ENCODE measurements at regions not wholly inside any gene's neighbourhood (a gene's known extent, or its start where the extent isn't known, plus 50 kb on each side); places are given as distances from the start of the nearest gene placed in this dataset.

DNA sequence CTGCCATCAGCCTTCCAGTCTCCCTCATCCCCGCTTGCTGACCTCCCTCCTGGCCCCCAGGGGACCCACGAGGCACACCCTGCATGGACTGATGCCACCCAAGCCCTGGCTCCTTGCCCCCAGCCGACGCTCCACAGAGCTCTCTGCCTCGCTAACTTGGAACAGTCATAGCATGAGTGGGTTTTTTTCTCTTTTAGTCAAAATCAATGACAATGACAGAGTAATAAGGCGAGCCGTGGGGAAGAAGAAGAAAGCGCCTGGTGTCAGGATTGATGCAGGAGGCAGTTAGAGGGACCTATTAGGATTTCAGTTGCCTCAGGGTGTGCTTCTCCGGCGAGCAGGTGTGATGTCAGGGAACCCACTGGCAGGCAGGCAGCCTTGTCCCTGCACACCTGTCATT lies 176.3 kb upstream of the TNRC6C start:
- Histone ChIP-seq H2BK5ac (ENCODE audit: low read length) (no peak overlapping the region), H4K8ac (ENCODE audit: low read depth, low read length) (no peak overlapping the region), H2AK5ac (ENCODE audit: low read length) (no peak overlapping the region), H3K4me3 (ENCODE audit: low read length) (no peak overlapping the region), H3K4me2 (ENCODE audit: low read length) (no peak overlapping the region), H3K79me1 (ENCODE audit: low read length) (no peaks in the 10 kb centered on the region), H4K5ac (ENCODE audit: low read length) (no peak overlapping the region), H3K4me1 (ENCODE audit: control insufficient read depth, low read depth, low read length) (peaks cover 6% of the 10 kb centered on the region), H2BK120ac (ENCODE audit: low read depth, low read length) (no peak overlapping the region), H3K4ac (ENCODE audit: low read depth, low read length) (no peak overlapping the region), H3K23ac (ENCODE audit: low read length) (no peak overlapping the region), H3K79me2 (ENCODE audit: control insufficient read depth, insufficient read depth, low read length) (no peaks in the 10 kb centered on the region), H3K27ac (ENCODE audit: low read depth, low read length) (no peak overlapping the region), H3K27me3 (ENCODE audit: insufficient read depth, low read length, poor library complexity) (peaks cover 4% of the 10 kb centered on the region), H3K9ac (ENCODE audit: low read length) (no peak overlapping the region), H3K56ac (ENCODE audit: low read length) (no peak overlapping the region), H3K36me3 (ENCODE audit: control insufficient read depth, insufficient read depth, low read length) (no peaks in the 10 kb centered on the region), H2BK15ac (replicated peaks; ENCODE audit: low read depth) (no peak overlapping the region), H3K18ac (ENCODE audit: low read length) (no peak overlapping the region)
- WGBS (ENCODE audit: extremely low coverage, insufficient coverage, low lambda C conversion rate) = no CpG with 5 or more reads among the region's 10 CpGs
- DNase-seq = no peak

DNA sequence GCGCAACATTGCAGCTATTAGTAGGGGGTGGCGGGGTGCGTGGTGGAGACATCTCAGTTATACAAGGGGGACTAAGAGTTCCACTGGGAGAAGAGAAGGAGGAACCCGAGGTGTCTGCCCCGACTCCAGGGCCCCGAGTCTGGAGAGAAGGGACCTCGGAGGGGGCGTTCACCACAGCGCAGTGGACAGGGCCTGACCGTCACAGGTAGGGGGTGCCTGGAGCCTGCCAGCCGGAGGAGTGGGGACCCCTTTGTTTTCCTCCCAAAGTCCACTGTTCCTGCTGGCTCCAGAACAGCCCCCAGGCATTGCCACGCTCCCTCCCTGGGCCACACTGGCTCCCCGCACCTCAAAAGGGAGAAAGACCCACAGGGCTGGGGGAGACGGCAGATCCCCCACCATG lies 175.9 kb upstream of the TNRC6C start:
- H3K56ac ChIP-seq (ENCODE audit: low read length) = no peak overlapping the region
- no peak overlapping the region for H3K9ac ChIP-seq (ENCODE audit: low read length)
- H2BK120ac ChIP-seq (ENCODE audit: low read depth, low read length) = no peak overlapping the region
- H3K79me2 ChIP-seq (ENCODE audit: control insufficient read depth, insufficient read depth, low read length) = no peaks in the 10 kb centered on the region
- H4K5ac ChIP-seq (ENCODE audit: low read length) = no peak overlapping the region
- DNase-seq = no peak
- H2BK5ac ChIP-seq (ENCODE audit: low read length) = no peak overlapping the region
- peaks cover 4% of the 10 kb centered on the region for H3K27me3 ChIP-seq (ENCODE audit: insufficient read depth, low read length, poor library complexity)
- H3K4me2 ChIP-seq (ENCODE audit: low read length) = no peak overlapping the region
- no peak overlapping the region for H3K4me3 ChIP-seq (ENCODE audit: low read length)
- no peak overlapping the region for H3K23ac ChIP-seq (ENCODE audit: low read length)
- no peak overlapping the region for H3K27ac ChIP-seq (ENCODE audit: low read depth, low read length)
- no peak overlapping the region for H4K8ac ChIP-seq (ENCODE audit: low read depth, low read length)
- H2BK15ac ChIP-seq (replicated peaks; ENCODE audit: low read depth) = no peak overlapping the region
- no peak overlapping the region for H3K18ac ChIP-seq (ENCODE audit: low read length)
- WGBS (ENCODE audit: extremely low coverage, insufficient coverage, low lambda C conversion rate) = no CpG with 5 or more reads among the region's 14 CpGs
- no peak overlapping the region for H3K4ac ChIP-seq (ENCODE audit: low read depth, low read length)
- H2AK5ac ChIP-seq (ENCODE audit: low read length) = no peak overlapping the region
- H3K79me1 ChIP-seq (ENCODE audit: low read length) = no peaks in the 10 kb centered on the region
- H3K36me3 ChIP-seq (ENCODE audit: control insufficient read depth, insufficient read depth, low read length) = no peaks in the 10 kb centered on the region
- H3K4me1 ChIP-seq (ENCODE audit: control insufficient read depth, low read depth, low read length) = peaks cover 10% of the 10 kb centered on the region

DNA sequence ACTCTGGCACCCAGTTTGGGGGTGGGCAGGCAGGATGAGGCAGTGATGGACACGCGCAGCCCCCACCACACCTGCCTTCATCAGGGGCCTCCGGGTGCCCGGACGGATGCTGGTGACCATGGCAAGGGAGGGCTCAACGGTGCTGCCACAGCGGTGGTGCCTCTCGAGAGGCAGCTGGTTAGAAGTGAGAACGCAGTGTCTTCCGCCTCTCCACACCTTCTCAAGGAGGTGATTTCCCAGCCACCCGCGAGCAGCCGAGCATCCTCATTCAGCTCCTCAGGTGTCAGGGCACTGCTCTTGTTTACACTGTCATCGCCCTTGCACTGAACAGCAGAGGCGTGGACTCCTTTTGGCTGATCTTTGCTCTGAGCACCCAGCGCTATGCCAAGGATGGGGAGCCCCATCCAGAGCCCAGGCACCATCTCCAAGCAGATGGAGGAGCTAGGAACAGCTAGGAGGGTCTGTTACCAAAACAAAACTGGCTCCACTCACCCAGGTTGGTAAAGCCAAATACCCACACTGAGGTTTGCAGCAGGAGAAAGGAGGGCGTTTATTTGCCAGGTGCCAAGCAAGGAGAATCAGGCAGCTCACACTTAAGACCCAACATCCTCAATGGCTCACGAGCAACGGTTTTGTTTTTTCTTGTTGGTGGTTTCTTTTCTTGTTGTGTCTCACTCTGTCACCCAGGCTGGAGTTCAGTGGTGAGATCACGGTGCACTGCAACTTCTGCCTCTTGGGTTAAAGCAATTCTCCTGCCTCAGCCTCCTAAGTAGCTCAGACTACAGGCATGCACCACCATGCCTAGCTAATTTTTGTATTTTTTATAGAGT lies 174.3 kb upstream of the TNRC6C start:
- Histone ChIP-seq H2BK120ac (ENCODE audit: low read depth, low read length) (no peak overlapping the region), H3K18ac (ENCODE audit: low read length) (no peak overlapping the region), H2BK5ac (ENCODE audit: low read length) (no peak overlapping the region), H3K27me3 (ENCODE audit: insufficient read depth, low read length, poor library complexity) (peaks cover 11% of the 10 kb centered on the region), H3K23ac (ENCODE audit: low read length) (no peak overlapping the region), H4K5ac (ENCODE audit: low read length) (no peak overlapping the region), H2BK15ac (replicated peaks; ENCODE audit: low read depth) (no peak overlapping the region), H3K36me3 (ENCODE audit: control insufficient read depth, insufficient read depth, low read length) (no peaks in the 10 kb centered on the region), H3K4me3 (ENCODE audit: low read length) (no peak overlapping the region), H3K27ac (ENCODE audit: low read depth, low read length) (no peak overlapping the region), H3K4me2 (ENCODE audit: low read length) (no peak overlapping the region), H3K56ac (ENCODE audit: low read length) (no peak overlapping the region), H2AK5ac (ENCODE audit: low read length) (no peak overlapping the region), H4K8ac (ENCODE audit: low read depth, low read length) (no peak overlapping the region), H3K4me1 (ENCODE audit: control insufficient read depth, low read depth, low read length) (peaks cover 11% of the 10 kb centered on the region), H3K79me2 (ENCODE audit: control insufficient read depth, insufficient read depth, low read length) (no peaks in the 10 kb centered on the region), H3K9ac (ENCODE audit: low read length) (no peak overlapping the region), H3K79me1 (ENCODE audit: low read length) (no peaks in the 10 kb centered on the region), H3K4ac (ENCODE audit: low read depth, low read length) (no peak overlapping the region)
- no peak for DNase-seq
- WGBS (ENCODE audit: extremely low coverage, insufficient coverage, low lambda C conversion rate) = no CpG with 5 or more reads among the region's 20 CpGs

DNA sequence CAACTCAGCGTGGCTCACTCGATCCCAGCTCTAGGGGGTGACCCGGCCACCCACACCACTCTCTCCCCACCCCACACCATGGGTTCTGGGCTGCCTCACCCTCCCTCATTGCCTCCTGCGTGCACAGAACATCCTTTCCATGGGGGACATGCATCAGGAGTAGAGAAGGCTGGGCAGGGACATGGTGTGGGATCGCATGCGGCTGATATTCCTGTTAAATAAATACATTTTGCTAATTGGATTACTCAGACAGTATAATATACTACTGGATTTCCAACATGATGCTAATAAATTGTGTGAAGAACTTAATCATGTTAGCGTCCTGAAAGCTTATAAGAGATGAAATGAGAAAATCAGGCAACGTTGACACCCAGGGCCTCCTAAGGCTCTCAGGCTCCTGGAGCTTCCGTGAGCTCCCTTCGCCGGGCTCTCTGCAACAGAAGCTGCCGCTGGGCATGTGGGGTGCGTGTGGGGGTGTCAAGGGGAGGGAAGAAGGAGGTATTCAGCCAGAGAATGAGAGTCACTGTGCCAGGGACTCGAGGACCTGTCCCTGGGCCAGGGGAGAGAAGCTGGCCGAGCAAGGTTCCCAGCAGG lies 173.1 kb upstream of the TNRC6C start:
- Histone ChIP-seq H3K79me2 (ENCODE audit: control insufficient read depth, insufficient read depth, low read length) (no peaks in the 10 kb centered on the region), H3K79me1 (ENCODE audit: low read length) (no peaks in the 10 kb centered on the region)
- WGBS (ENCODE audit: extremely low coverage, insufficient coverage, low lambda C conversion rate) = no CpG with 5 or more reads among the region's 15 CpGs

DNA sequence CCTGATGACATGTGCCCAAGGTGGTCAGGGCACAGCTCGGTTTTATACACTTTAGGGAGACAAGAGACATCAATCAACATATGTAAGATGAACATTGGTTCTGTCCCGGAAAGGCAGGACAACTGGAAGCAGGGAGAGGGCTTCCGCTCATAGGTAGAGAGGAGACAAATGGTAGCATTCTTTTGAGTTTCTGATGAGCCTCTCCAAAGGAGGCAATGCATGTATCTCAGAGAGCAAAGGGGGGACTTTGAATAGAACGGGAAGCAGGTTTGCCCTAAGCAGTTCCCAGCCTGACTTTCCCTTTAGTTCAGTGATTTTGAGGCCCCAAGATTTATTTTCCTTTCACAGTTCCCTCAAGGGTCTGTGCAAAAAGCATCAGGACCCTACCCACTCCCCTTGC lies 172.4 kb upstream of the TNRC6C start:
- H3K79me2 ChIP-seq (ENCODE audit: control insufficient read depth, insufficient read depth, low read length) = no peaks in the 10 kb centered on the region

More for the DNA sequence above, 173.1 kb upstream of the TNRC6C start:
- Histone ChIP-seq H3K36me3 (ENCODE audit: control insufficient read depth, insufficient read depth, low read length) (no peaks in the 10 kb centered on the region), H3K56ac (ENCODE audit: low read length) (no peak overlapping the region), H3K9ac (ENCODE audit: low read length) (no peak overlapping the region), H2BK5ac (ENCODE audit: low read length) (no peak overlapping the region), H4K5ac (ENCODE audit: low read length) (no peak overlapping the region), H4K8ac (ENCODE audit: low read depth, low read length) (no peak overlapping the region), H3K4me3 (ENCODE audit: low read length) (no peak overlapping the region), H3K4ac (ENCODE audit: low read depth, low read length) (no peak overlapping the region), H2BK15ac (replicated peaks; ENCODE audit: low read depth) (no peak overlapping the region), H3K4me1 (ENCODE audit: control insufficient read depth, low read depth, low read length) (peaks cover 16% of the 10 kb centered on the region), H3K4me2 (ENCODE audit: low read length) (no peak overlapping the region), H2AK5ac (ENCODE audit: low read length) (no peak overlapping the region), H3K23ac (ENCODE audit: low read length) (no peak overlapping the region), H2BK120ac (ENCODE audit: low read depth, low read length) (no peak overlapping the region), H3K18ac (ENCODE audit: low read length) (no peak overlapping the region), H3K27ac (ENCODE audit: low read depth, low read length) (peak overlapping the region; percentile 14), H3K27me3 (ENCODE audit: insufficient read depth, low read length, poor library complexity) (peaks cover 11% of the 10 kb centered on the region)
- DNase-seq = no peak

More for the DNA sequence above, 172.4 kb upstream of the TNRC6C start:
- Histone ChIP-seq H3K4me3 (ENCODE audit: low read length) (no peak overlapping the region), H2BK120ac (ENCODE audit: low read depth, low read length) (no peak overlapping the region), H3K9ac (ENCODE audit: low read length) (no peak overlapping the region), H3K79me1 (ENCODE audit: low read length) (no peaks in the 10 kb centered on the region), H4K5ac (ENCODE audit: low read length) (no peak overlapping the region), H2BK5ac (ENCODE audit: low read length) (no peak overlapping the region), H3K4me1 (ENCODE audit: control insufficient read depth, low read depth, low read length) (peaks cover 16% of the 10 kb centered on the region), H3K56ac (ENCODE audit: low read length) (no peak overlapping the region), H3K27ac (ENCODE audit: low read depth, low read length) (no peak overlapping the region), H2AK5ac (ENCODE audit: low read length) (no peak overlapping the region), H3K36me3 (ENCODE audit: control insufficient read depth, insufficient read depth, low read length) (no peaks in the 10 kb centered on the region), H3K4me2 (ENCODE audit: low read length) (no peak overlapping the region), H3K4ac (ENCODE audit: low read depth, low read length) (no peak overlapping the region), H4K8ac (ENCODE audit: low read depth, low read length) (no peak overlapping the region), H3K27me3 (ENCODE audit: insufficient read depth, low read length, poor library complexity) (peaks cover 11% of the 10 kb centered on the region), H3K18ac (ENCODE audit: low read length) (no peak overlapping the region), H3K23ac (ENCODE audit: low read length) (no peak overlapping the region), H2BK15ac (replicated peaks; ENCODE audit: low read depth) (no peak overlapping the region)
- no CpG with 5 or more reads among the region's 4 CpGs for WGBS (ENCODE audit: extremely low coverage, insufficient coverage, low lambda C conversion rate)
- DNase-seq = no peak

Data from mesendoderm (in vitro differentiated cells).